22Rv1 (cell line): ENCODE measurements at regions not wholly inside any gene's neighbourhood (a gene's known extent, or its start where the extent isn't known, plus 50 kb on each side); places are given as distances from the start of the nearest gene placed in this dataset.

Experiments
- ZFX ChIP-seq: fragments of 450-650 bp; IDR thresholded peaks from 2 replicates; pipeline ENCODE4 v1.6.1; 2017; ENCODE audit warnings: antibody characterized with exemption, borderline replicate concordance
- TF ChIP-seq, protein P1 (sequence below): fragments of 450-650 bp; IDR thresholded peaks from 2 replicates; pipeline ENCODE4 v1.5.1; 2017; ENCODE audit warnings: mild to moderate bottlenecking

DNA sequence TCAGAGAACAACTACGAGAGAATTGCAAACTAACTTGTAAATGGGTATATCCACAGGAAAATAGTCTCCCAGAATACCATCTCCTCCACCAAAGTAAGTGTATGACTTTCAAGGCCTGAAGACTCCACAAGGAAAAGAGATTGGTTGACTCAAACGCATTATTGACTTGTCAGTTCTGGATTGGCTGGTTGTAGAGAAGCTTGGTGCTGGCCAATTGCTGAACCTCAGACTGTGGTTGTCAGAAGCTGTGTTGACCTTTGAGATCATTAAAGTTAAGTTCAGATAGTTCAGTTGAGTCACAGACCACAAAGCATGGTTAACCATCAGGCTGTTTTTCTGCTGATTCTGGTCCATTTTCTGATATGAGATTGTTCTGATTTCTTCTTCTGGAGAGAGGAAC is 388.3 kb downstream of the BMP2 start:
- TF ChIP-seq, protein P1, sequence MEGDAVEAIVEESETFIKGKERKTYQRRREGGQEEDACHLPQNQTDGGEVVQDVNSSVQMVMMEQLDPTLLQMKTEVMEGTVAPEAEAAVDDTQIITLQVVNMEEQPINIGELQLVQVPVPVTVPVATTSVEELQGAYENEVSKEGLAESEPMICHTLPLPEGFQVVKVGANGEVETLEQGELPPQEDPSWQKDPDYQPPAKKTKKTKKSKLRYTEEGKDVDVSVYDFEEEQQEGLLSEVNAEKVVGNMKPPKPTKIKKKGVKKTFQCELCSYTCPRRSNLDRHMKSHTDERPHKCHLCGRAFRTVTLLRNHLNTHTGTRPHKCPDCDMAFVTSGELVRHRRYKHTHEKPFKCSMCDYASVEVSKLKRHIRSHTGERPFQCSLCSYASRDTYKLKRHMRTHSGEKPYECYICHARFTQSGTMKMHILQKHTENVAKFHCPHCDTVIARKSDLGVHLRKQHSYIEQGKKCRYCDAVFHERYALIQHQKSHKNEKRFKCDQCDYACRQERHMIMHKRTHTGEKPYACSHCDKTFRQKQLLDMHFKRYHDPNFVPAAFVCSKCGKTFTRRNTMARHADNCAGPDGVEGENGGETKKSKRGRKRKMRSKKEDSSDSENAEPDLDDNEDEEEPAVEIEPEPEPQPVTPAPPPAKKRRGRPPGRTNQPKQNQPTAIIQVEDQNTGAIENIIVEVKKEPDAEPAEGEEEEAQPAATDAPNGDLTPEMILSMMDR, result no peak
- TF ChIP-seq ZFX, result no peak
